DMS79 (cell line): ENCODE measurements at regions not wholly inside any gene's neighbourhood (a gene's known extent, or its start where the extent isn't known, plus 50 kb on each side); places are given as distances from the start of the nearest gene placed in this dataset.
A peak's percentile ranks its signal among the peaks of the same experiment; 100 is the strongest.

Source experiments
- DNase-seq: peaks from one replicate; lab custom pipeline; 2025; lab: John Stamatoyannopoulos, UW

- no peak for DNase-seq
Observed at GRCh38 chr1:228897901-228898300, 162.6 kb downstream of the RHOU start.

- DNase-seq: no peak
Observed at GRCh38 chr1:228898582-228898992, 163.3 kb downstream of the RHOU start.

GRCh38 chr1:228899421-228899956 lies 164.2 kb downstream of the RHOU start:
- DNase-seq: no peak

GRCh38 chr1:228900099-228900885 lies 165.0 kb downstream of the RHOU start:
- no peak for DNase-seq

GRCh38 chr1:228900886-228901392 lies 165.7 kb downstream of the RHOU start:
- DNase-seq: no peak

GRCh38 chr1:228901936-228902681 lies 166.8 kb downstream of the RHOU start:
- no peak for DNase-seq

GRCh38 chr1:228902781-228903433 lies 167.6 kb downstream of the RHOU start:
- DNase-seq: peak; percentile 9

GRCh38 chr1:228903434-228904071 lies 168.3 kb downstream of the RHOU start:
- DNase-seq: no peak

GRCh38 chr1:228904222-228904621 lies 168.9 kb downstream of the RHOU start:
- DNase-seq: no peak

GRCh38 chr1:228905701-228906101 lies 170.4 kb downstream of the RHOU start:
- DNase-seq: no peak

GRCh38 chr1:228906223-228906860 lies 171.1 kb downstream of the RHOU start:
- DNase-seq: no peak

GRCh38 chr1:228911225-228912210 lies 176.2 kb downstream of the RHOU start:
- no peak for DNase-seq

GRCh38 chr1:228913626-228914414 lies 178.5 kb downstream of the RHOU start:
- DNase-seq: no peak

GRCh38 chr1:228914700-228915099 lies 179.4 kb downstream of the RHOU start:
- DNase-seq: no peak

GRCh38 chr1:228917342-228917741 lies 182.1 kb downstream of the RHOU start:
- no peak for DNase-seq

GRCh38 chr1:228917755-228918154 lies 182.5 kb downstream of the RHOU start:
- DNase-seq: no peak

- DNase-seq: no peak
Observed at GRCh38 chr1:228918335-228918734, 183.1 kb downstream of the RHOU start.

- DNase-seq: no peak
Observed at GRCh38 chr1:228919914-228920313, 184.6 kb downstream of the RHOU start.

GRCh38 chr1:228920831-228921230 lies 185.6 kb downstream of the RHOU start:
- no peak for DNase-seq
